ENCODE measurements at regions not wholly inside any gene's neighbourhood (a gene's known extent, or its start where the extent isn't known, plus 50 kb on each side); places are given as distances from the start of the nearest gene placed in this dataset.

DNA sequence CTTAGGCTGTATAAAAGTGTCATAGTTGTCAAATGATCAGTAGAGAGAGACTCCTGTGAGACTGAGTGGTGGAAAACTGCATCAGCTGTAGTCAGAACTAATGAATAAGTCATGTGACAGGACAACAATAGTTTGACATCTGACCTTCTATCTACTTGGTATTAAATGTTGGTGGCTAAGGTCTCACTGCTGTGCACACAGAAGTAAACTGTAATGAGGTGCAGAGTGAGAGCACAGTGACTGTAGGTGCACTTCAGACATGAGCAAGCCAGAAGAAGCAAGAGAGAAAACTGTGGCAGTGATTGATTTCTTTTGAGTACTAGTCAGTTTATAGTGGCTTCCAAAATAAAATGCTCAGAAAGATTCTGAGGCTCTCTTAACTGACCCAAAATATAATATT lies 803.6 kb downstream of the RAPGEF2 start:
- Histone ChIP-seq H3K27me3 (ENCODE audit: control insufficient read depth, extremely low read depth, insufficient read depth, low read length) (no peaks in the 10 kb centered on the region), H2AFZ (ENCODE audit: control insufficient read depth, low read length) (no peak overlapping the region), H3K9ac (ENCODE audit: control insufficient read depth, extremely low read depth, insufficient read depth, low read length) (no peak overlapping the region), H3K4me3 (ENCODE audit: control insufficient read depth in 2 of 3, extremely low read depth in 1 of 3, insufficient read depth in 2 of 3, low read depth in 1 of 3, low read length in 3 of 3) (no peak overlapping the region), H3K79me2 (ENCODE audit: control insufficient read depth, insufficient read depth, low read length) (no peaks in the 10 kb centered on the region), H3K9me3 (ENCODE audit: control insufficient read depth, low read depth, low read length) (no peaks in the 10 kb centered on the region), H4K20me1 (ENCODE audit: control insufficient read depth, extremely low read depth, insufficient read depth, low read length) (no peaks in the 10 kb centered on the region), H3K4me2 (ENCODE audit: control insufficient read depth, extremely low read depth, insufficient read depth, low read depth, low read length) (no peak overlapping the region), H3K36me3 (ENCODE audit: control insufficient read depth in 2 of 2, extremely low read depth in 1 of 2, insufficient read depth in 2 of 2, low read length in 2 of 2) (no peaks in the 10 kb centered on the region), H3K9me1 (ENCODE audit: control insufficient read depth, extremely low read depth, insufficient read depth, low read length) (no peaks in the 10 kb centered on the region), H3K27ac (ENCODE audit: control insufficient read depth, insufficient read depth, low read length) (no peak overlapping the region), H3K4me1 (ENCODE audit: control insufficient read depth, extremely low read depth, insufficient read depth, low read length) (no peaks in the 10 kb centered on the region)
- dilution Hi-C loops (cut with MboI; ENCODE audit: extremely low pct_ligation_motif_present, low sequenced_read_pairs): no loop called here
- DNase-seq (ENCODE audit: low read depth, low spot score) (no peak), FAIRE-seq (no peak)
- no peak for TF ChIP-seq EZH2 (IDR thresholded peaks at IDR 0.05; ENCODE audit: low read length)
- no peak for TF ChIP-seq CTCF (optimal IDR thresholded peaks at IDR 0.05 in 1 of 3, IDR thresholded peaks at IDR 0.05 in 1 of 3, conservative IDR thresholded peaks at IDR 0.05 in 1 of 3; ENCODE audit: extremely low read depth in 1 of 3, insufficient read depth in 2 of 3, low read length in 3 of 3)

DNA sequence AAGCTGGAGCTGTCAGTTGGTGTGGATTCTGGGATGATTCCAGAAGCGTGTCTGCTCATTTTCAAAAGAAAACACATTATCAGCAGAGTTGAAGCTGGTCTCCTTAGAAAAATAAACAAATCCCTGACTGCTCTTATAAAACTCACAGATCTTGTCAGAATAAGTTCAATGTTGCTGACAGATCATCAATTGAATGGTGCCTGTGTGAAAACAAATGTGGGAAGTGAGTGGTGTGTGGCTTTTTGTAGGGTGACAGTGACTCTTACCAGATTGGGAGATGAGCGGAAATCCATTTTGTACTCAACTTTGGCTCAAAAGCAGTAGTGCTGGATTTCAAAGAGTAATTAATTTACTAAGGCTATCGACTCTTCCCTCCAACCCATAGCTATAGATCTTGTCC lies 807.8 kb downstream of the RAPGEF2 start:
- dilution Hi-C loops (cut with MboI; ENCODE audit: extremely low pct_ligation_motif_present, low sequenced_read_pairs): no loop called here

More for the DNA sequence above, 807.8 kb downstream of the RAPGEF2 start:
- H3K4me2 ChIP-seq (ENCODE audit: control insufficient read depth, extremely low read depth, insufficient read depth, low read depth, low read length): no peak overlapping the region
- no peaks in the 10 kb centered on the region for H3K4me1 ChIP-seq (ENCODE audit: control insufficient read depth, extremely low read depth, insufficient read depth, low read length)
- DNase-seq (ENCODE audit: low read depth, low spot score) (no peak), FAIRE-seq (no peak)
- H2AFZ ChIP-seq (ENCODE audit: control insufficient read depth, low read length): no peak overlapping the region
- no peaks in the 10 kb centered on the region for H3K36me3 ChIP-seq (ENCODE audit: control insufficient read depth in 2 of 2, extremely low read depth in 1 of 2, insufficient read depth in 2 of 2, low read length in 2 of 2)
- no peaks in the 10 kb centered on the region for H3K9me3 ChIP-seq (ENCODE audit: control insufficient read depth, low read depth, low read length)
- H4K20me1 ChIP-seq (ENCODE audit: control insufficient read depth, extremely low read depth, insufficient read depth, low read length): no peaks in the 10 kb centered on the region
- H3K27me3 ChIP-seq (ENCODE audit: control insufficient read depth, extremely low read depth, insufficient read depth, low read length): no peaks in the 10 kb centered on the region
- no peaks in the 10 kb centered on the region for H3K9me1 ChIP-seq (ENCODE audit: control insufficient read depth, extremely low read depth, insufficient read depth, low read length)
- no peak overlapping the region for H3K9ac ChIP-seq (ENCODE audit: control insufficient read depth, extremely low read depth, insufficient read depth, low read length)
- H3K79me2 ChIP-seq (ENCODE audit: control insufficient read depth, insufficient read depth, low read length): no peaks in the 10 kb centered on the region
- H3K27ac ChIP-seq (ENCODE audit: control insufficient read depth, insufficient read depth, low read length): no peak overlapping the region
- no peak overlapping the region for H3K4me3 ChIP-seq (ENCODE audit: control insufficient read depth in 2 of 3, extremely low read depth in 1 of 3, insufficient read depth in 2 of 3, low read depth in 1 of 3, low read length in 3 of 3)
- TF ChIP-seq CTCF (optimal IDR thresholded peaks at IDR 0.05 in 1 of 3, IDR thresholded peaks at IDR 0.05 in 1 of 3, conservative IDR thresholded peaks at IDR 0.05 in 1 of 3; ENCODE audit: extremely low read depth in 1 of 3, insufficient read depth in 2 of 3, low read length in 3 of 3) (no peak), EZH2 (IDR thresholded peaks at IDR 0.05; ENCODE audit: low read length) (no peak)

Data from keratinocyte (primary cell).